GM23248 (cell line): ENCODE measurements at regions not wholly inside any gene's neighbourhood (a gene's known extent, or its start where the extent isn't known, plus 50 kb on each side); places are given as distances from the start of the nearest gene placed in this dataset.

Experiments used
- DNase-seq: peaks from one replicate; pipeline ENCODE4 v3.0.0-alpha.2; 2015
- H2AFZ ChIP-seq: fragments of 200-600 bp; sonication (generic); 2 replicates; pipeline ENCODE4 v1.6.1; 2016; ENCODE audit warnings: antibody characterized with exemption
- H3F3A ChIP-seq: fragments of 200-600 bp; sonication (generic); 2 replicates; pipeline ENCODE4 v1.6.1; 2016; ENCODE audit warnings: mild to moderate bottlenecking, antibody characterized with exemption, mixed run types; ENCODE audit not compliant: insufficient read depth
- H3K27ac ChIP-seq: fragments of 200-600 bp; sonication (generic); 2 replicates; pipeline ENCODE4 v1.5.1; 2016; ENCODE audit warnings: mild to moderate bottlenecking
- H3K27me3 ChIP-seq: fragments of 200-600 bp; sonication (generic); replicated peaks from 2 replicates; pipeline ENCODE4 v1.6.1; 2016; ENCODE audit warnings: mild to moderate bottlenecking; ENCODE audit not compliant: insufficient read depth
- H3K36me3 ChIP-seq: fragments of 200-600 bp; sonication (generic); 2 replicates; pipeline ENCODE4 v1.6.1; 2016; ENCODE audit warnings: low read depth, mild to moderate bottlenecking
- H3K4me1 ChIP-seq: fragments of 200-600 bp; sonication (generic); 2 replicates; pipeline ENCODE4 v1.6.1; 2016; ENCODE audit warnings: mild to moderate bottlenecking; ENCODE audit not compliant: insufficient read depth
- H3K4me2 ChIP-seq: fragments of 200-600 bp; sonication (generic); one replicate; pipeline ENCODE4 v1.6.1; 2016; ENCODE audit warnings: mild to moderate bottlenecking; ENCODE audit not compliant: unreplicated experiment
- H3K4me3 ChIP-seq: fragments of 200-600 bp; sonication (generic); 2 replicates; pipeline ENCODE4 v1.5.1; 2016; ENCODE audit warnings: mild to moderate bottlenecking
- H3K79me2 ChIP-seq: fragments of 200-600 bp; sonication (generic); 2 replicates; pipeline ENCODE4 v1.6.1; 2016; ENCODE audit warnings: mild to moderate bottlenecking; ENCODE audit not compliant: insufficient read depth
- H3K9ac ChIP-seq: fragments of 200-600 bp; sonication (generic); 2 replicates; pipeline ENCODE4 v1.6.1; 2016; ENCODE audit warnings: mild to moderate bottlenecking
- H3K9me2 ChIP-seq: fragments of 200-600 bp; sonication (generic); 2 replicates; pipeline ENCODE4 v1.6.1; 2016; ENCODE audit warnings: mixed run types, mild to moderate bottlenecking, moderate library complexity; ENCODE audit not compliant: insufficient read depth
- H3K9me3 ChIP-seq: fragments of 200-600 bp; sonication (generic); one replicate; pipeline ENCODE4 v1.6.1; 2017; ENCODE audit warnings: low read depth
- H4K20me1 ChIP-seq: fragments of 200-600 bp; sonication (generic); 2 replicates; pipeline ENCODE4 v1.6.0; 2016; ENCODE audit not compliant: insufficient read depth
- EZH2 ChIP-seq: fragments of 200-600 bp; sonication (generic); IDR thresholded peaks from 2 replicates; pipeline ENCODE4 v1.6.1; 2018; ENCODE audit warnings: antibody characterized with exemption, mild to moderate bottlenecking; ENCODE audit not compliant: insufficient read depth, poor library complexity, severe bottlenecking
- EZH2phosphoT487 ChIP-seq: fragments of 200-600 bp; sonication (generic); IDR thresholded peaks from 2 replicates; pipeline ENCODE4 v1.6.1; 2018; ENCODE audit warnings: antibody characterized with exemption, moderate library complexity, mild to moderate bottlenecking, low read depth; ENCODE audit not compliant: insufficient read depth
- WGBS, 2 experiments: methylation state at CpG; one replicate each; pipeline ENCODE4 v1.1.6; 2015 to 2017; ENCODE audit warnings: low lambda C conversion rate in 2 of 2, low coverage in 1 of 2; ENCODE audit errors: missing lambda C conversion rate in 2 of 2; 5-methylcytosine and 5-hydroxymethylcytosine counted together
- in situ Hi-C: fragments of 300-500 bp; cut with MboI; formaldehyde crosslinking; loops from 2 replicates; pipeline ENCODE4 v1.15.0; 2020

GRCh38 chr9:71589612-71590011 lies 178.7 kb downstream of the CEMIP2 start:
- no peaks in the 10 kb centered on the region for H3K9me2 ChIP-seq
- no peak overlapping the region for H3K27ac ChIP-seq
- H2AFZ ChIP-seq, result no peak overlapping the region
- H3K4me3 ChIP-seq, result no peak overlapping the region
- WGBS, 2 experiments, result 88 to 93% methylated on average over 6 of the region's 6 CpGs
- in situ Hi-C loops, result no loop called here
- H3K9ac ChIP-seq, result no peak overlapping the region
- no peak for TF ChIP-seq EZH2
- no peak for TF ChIP-seq EZH2phosphoT487
- H3K4me2 ChIP-seq, result no peak overlapping the region
- DNase-seq, result no peak
- H3K36me3 ChIP-seq, result no peaks in the 10 kb centered on the region
- no peaks in the 10 kb centered on the region for H3K9me3 ChIP-seq
- 0 out of 2 replicates have a peak, but pooled peaks cover 3% of the 10 kb centered on the region for H3K4me1 ChIP-seq
- H3K79me2 ChIP-seq, result no peaks in the 10 kb centered on the region
- no peaks in the 10 kb centered on the region for H3K27me3 ChIP-seq
- no peaks in the 10 kb centered on the region for H3F3A ChIP-seq
- H4K20me1 ChIP-seq, result no peaks in the 10 kb centered on the region

- Histone ChIP-seq H3K9me3 (no peaks in the 10 kb centered on the region), H3F3A (no peaks in the 10 kb centered on the region), H2AFZ (no peak overlapping the region), H3K4me1 (0 out of 2 replicates have a peak, but pooled peaks cover 3% of the 10 kb centered on the region), H3K9ac (no peak overlapping the region), H3K79me2 (no peaks in the 10 kb centered on the region), H3K9me2 (no peaks in the 10 kb centered on the region), H4K20me1 (no peaks in the 10 kb centered on the region), H3K4me3 (no peak overlapping the region), H3K36me3 (no peaks in the 10 kb centered on the region), H3K4me2 (no peak overlapping the region), H3K27me3 (no peaks in the 10 kb centered on the region), H3K27ac (0 out of 2 replicates have a peak overlapping the region, but pooled peaks have one; percentile 25)
- 55 to 64% methylated on average over 5 of the region's 5 CpGs for WGBS, 2 experiments
- in situ Hi-C loops, result no loop called here
- TF ChIP-seq EZH2phosphoT487 (no peak), EZH2 (no peak)
- peak; percentile 83 for DNase-seq
These were observed 180.5 kb downstream of the CEMIP2 start for GRCh38 chr9:71587576-71588362.

- Histone ChIP-seq H2AFZ (no peak overlapping the region), H3F3A (no peaks in the 10 kb centered on the region), H3K9me3 (no peaks in the 10 kb centered on the region), H3K4me3 (no peak overlapping the region), H3K27me3 (no peaks in the 10 kb centered on the region; the same call in 1 of the 2 replicates), H3K79me2 (no peaks in the 10 kb centered on the region), H3K9me2 (no peaks in the 10 kb centered on the region), H3K36me3 (no peaks in the 10 kb centered on the region), H3K9ac (no peak overlapping the region), H3K27ac (no peak overlapping the region), H3K4me1 (0 out of 2 replicates have a peak, but pooled peaks cover 3% of the 10 kb centered on the region), H3K4me2 (no peak overlapping the region), H4K20me1 (no peaks in the 10 kb centered on the region)
- WGBS, 2 experiments, result 4 to 27% methylated on average over 1 of the region's 1 CpG
- TF ChIP-seq EZH2, result no peak
- in situ Hi-C loops, result no loop called here
- DNase-seq, result no peak
These were observed 184.5 kb downstream of the CEMIP2 start for GRCh38 chr9:71583792-71584191.

- Histone ChIP-seq H3K27ac (no peak overlapping the region), H3K9me2 (no peaks in the 10 kb centered on the region), H3F3A (no peaks in the 10 kb centered on the region), H3K27me3 (no peaks in the 10 kb centered on the region; the same call in 1 of the 2 replicates), H3K79me2 (no peaks in the 10 kb centered on the region), H2AFZ (no peak overlapping the region), H3K4me1 (no peaks in the 10 kb centered on the region), H3K9me3 (no peaks in the 10 kb centered on the region), H3K4me2 (no peak overlapping the region), H4K20me1 (no peaks in the 10 kb centered on the region), H3K9ac (no peak overlapping the region), H3K4me3 (no peak overlapping the region), H3K36me3 (no peaks in the 10 kb centered on the region)
- peak; percentile 4 for DNase-seq
- 61 to 69% methylated on average over 2 of the region's 2 CpGs for WGBS, 2 experiments
- in situ Hi-C loops, result no loop called here
- TF ChIP-seq EZH2 (no peak), EZH2phosphoT487 (no peak)
These were observed 186.0 kb downstream of the CEMIP2 start for GRCh38 chr9:71582347-71582746.
